ENCODE measurements at regions not wholly inside any gene's neighbourhood (a gene's known extent, or its start where the extent isn't known, plus 50 kb on each side); places are given as distances from the start of the nearest gene placed in this dataset.

DNA sequence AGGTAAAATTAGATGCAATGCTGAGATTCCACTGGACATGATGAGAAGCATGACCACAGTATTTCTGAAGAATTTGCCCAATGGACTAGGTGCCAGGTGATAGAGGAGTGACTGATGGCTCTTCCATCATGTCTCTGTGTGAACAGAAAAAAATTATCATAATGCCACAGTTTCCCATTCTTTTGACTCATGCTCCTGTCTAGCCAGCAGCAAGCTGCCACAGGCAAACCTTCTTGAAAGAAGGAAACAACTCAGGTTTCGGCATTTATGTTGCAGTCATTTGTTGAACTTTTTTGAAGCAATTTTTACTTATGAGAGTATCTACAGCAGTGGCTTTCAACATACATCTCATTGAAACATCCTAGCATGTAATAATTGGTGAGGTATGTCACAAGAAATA lies 284.8 kb upstream of the CD180 start:
- TF ChIP-seq, protein P1, sequence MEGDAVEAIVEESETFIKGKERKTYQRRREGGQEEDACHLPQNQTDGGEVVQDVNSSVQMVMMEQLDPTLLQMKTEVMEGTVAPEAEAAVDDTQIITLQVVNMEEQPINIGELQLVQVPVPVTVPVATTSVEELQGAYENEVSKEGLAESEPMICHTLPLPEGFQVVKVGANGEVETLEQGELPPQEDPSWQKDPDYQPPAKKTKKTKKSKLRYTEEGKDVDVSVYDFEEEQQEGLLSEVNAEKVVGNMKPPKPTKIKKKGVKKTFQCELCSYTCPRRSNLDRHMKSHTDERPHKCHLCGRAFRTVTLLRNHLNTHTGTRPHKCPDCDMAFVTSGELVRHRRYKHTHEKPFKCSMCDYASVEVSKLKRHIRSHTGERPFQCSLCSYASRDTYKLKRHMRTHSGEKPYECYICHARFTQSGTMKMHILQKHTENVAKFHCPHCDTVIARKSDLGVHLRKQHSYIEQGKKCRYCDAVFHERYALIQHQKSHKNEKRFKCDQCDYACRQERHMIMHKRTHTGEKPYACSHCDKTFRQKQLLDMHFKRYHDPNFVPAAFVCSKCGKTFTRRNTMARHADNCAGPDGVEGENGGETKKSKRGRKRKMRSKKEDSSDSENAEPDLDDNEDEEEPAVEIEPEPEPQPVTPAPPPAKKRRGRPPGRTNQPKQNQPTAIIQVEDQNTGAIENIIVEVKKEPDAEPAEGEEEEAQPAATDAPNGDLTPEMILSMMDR (IDR thresholded peaks at IDR 0.05): no peak
- TF ChIP-seq POLR2A (IDR thresholded peaks at IDR 0.05) (no peak), EP300 (IDR thresholded peaks at IDR 0.05) (no peak)

Data from tibial nerve (tissue), 4 donors.